Progenitor cell of endocrine pancreas (in vitro differentiated cells): ENCODE measurements at regions not wholly inside any gene's neighbourhood (a gene's known extent, or its start where the extent isn't known, plus 50 kb on each side); places are given as distances from the start of the nearest gene placed in this dataset.

ENCODE experiments used
- DNase-seq: peaks from one replicate; pipeline ENCODE4 v3.0.0; 2021; ENCODE audit warnings: low spot score; ENCODE audit not compliant: unreplicated experiment
- H3K27ac Mint-ChIP-seq: 2 replicates; pipeline ENCODE4 v1.8.0; 2021; ENCODE audit warnings: mild to moderate bottlenecking, moderate library complexity, mixed read lengths
- H3K27me3 Mint-ChIP-seq: 2 replicates; pipeline ENCODE4 v1.8.0; 2021; ENCODE audit warnings: mixed read lengths
- H3K36me3 Mint-ChIP-seq: 2 replicates; pipeline ENCODE4 v1.8.0; 2022; ENCODE audit warnings: mixed read lengths; ENCODE audit not compliant: insufficient read depth
- H3K4me1 Mint-ChIP-seq: 2 replicates; pipeline ENCODE4 v1.8.0; 2021; ENCODE audit warnings: low read depth, mixed read lengths
- H3K4me3 Mint-ChIP-seq: 2 replicates; pipeline ENCODE4 v1.8.0; 2021; ENCODE audit warnings: low read depth, mild to moderate bottlenecking, moderate library complexity, mixed read lengths
- H3K9me3 Mint-ChIP-seq: 2 replicates; pipeline ENCODE4 v1.8.0; 2021; ENCODE audit warnings: low read depth, mixed read lengths
- CTCF ChIP-seq: fragments of 200-600 bp; sonication (generic); IDR thresholded peaks from one replicate; pipeline ENCODE4 v1.5.0; 2021; ENCODE audit warnings: antibody characterized with exemption, mild to moderate bottlenecking; ENCODE audit not compliant: unreplicated experiment

GRCh38 chr3:76685858-76686257 lies 354.0 kb upstream of the ROBO2 start:
- TF ChIP-seq CTCF = no peak
- DNase-seq = no peak

GRCh38 chr3:76687019-76687418 lies 352.9 kb upstream of the ROBO2 start:
- Mint-ChIP-seq H3K36me3 (no peaks in the 10 kb centered on the region), H3K27ac (no peak overlapping the region), H3K9me3 (peaks cover 14% of the 10 kb centered on the region), H3K4me3 (no peak overlapping the region), H3K27me3 (no peaks in the 10 kb centered on the region), H3K4me1 (peaks cover 22% of the 10 kb centered on the region)
- DNase-seq = no peak
- no peak for TF ChIP-seq CTCF

More at GRCh38 chr3:76685858-76686257, 354.0 kb upstream of the ROBO2 start:
- Mint-ChIP-seq H3K36me3 (no peaks in the 10 kb centered on the region), H3K27ac (no peak overlapping the region), H3K4me3 (no peak overlapping the region), H3K27me3 (no peaks in the 10 kb centered on the region), H3K9me3 (peaks cover 8% of the 10 kb centered on the region), H3K4me1 (peaks cover 22% of the 10 kb centered on the region)

GRCh38 chr3:76694063-76694462 lies 345.8 kb upstream of the ROBO2 start:
- peaks cover 13% of the 10 kb centered on the region for H3K4me1 Mint-ChIP-seq
- no peaks in the 10 kb centered on the region for H3K27me3 Mint-ChIP-seq
- H3K9me3 Mint-ChIP-seq = peaks cover 14% of the 10 kb centered on the region
- no peak for TF ChIP-seq CTCF
- DNase-seq = no peak
- no peaks in the 10 kb centered on the region for H3K36me3 Mint-ChIP-seq
- H3K4me3 Mint-ChIP-seq = no peak overlapping the region
- H3K27ac Mint-ChIP-seq = no peak overlapping the region

GRCh38 chr3:76698136-76698706 lies 341.7 kb upstream of the ROBO2 start:
- no peaks in the 10 kb centered on the region for H3K36me3 Mint-ChIP-seq
- H3K4me1 Mint-ChIP-seq = peaks cover 23% of the 10 kb centered on the region
- no peaks in the 10 kb centered on the region for H3K9me3 Mint-ChIP-seq
- no peak for TF ChIP-seq CTCF
- DNase-seq = no peak
- no peaks in the 10 kb centered on the region for H3K27me3 Mint-ChIP-seq
- H3K4me3 Mint-ChIP-seq = peak overlapping the region; percentile 25
- peak overlapping the region; percentile 30 for H3K27ac Mint-ChIP-seq

- Mint-ChIP-seq H3K36me3 (no peaks in the 10 kb centered on the region), H3K27ac (peak overlapping the region; percentile 32), H3K9me3 (no peaks in the 10 kb centered on the region), H3K27me3 (no peaks in the 10 kb centered on the region), H3K4me3 (no peak overlapping the region), H3K4me1 (peaks cover 23% of the 10 kb centered on the region)
- DNase-seq = no peak
- no peak for TF ChIP-seq CTCF
Measured at GRCh38 chr3:76699846-76700245, 340.1 kb upstream of the ROBO2 start.
